GM18861 (cell line): ENCODE measurements at regions not wholly inside any gene's neighbourhood (a gene's known extent, or its start where the extent isn't known, plus 50 kb on each side); places are given as distances from the start of the nearest gene placed in this dataset.

Experiments used
- ATAC-seq: cut with Tn5 transposase; IDR thresholded peaks from one replicate; pipeline ENCODE4 v1.9.1; 2021; ENCODE audit not compliant: unreplicated experiment

- no peak for ATAC-seq
These were observed 359.4 kb upstream of the RIOK2 start for GRCh38 chr5:97542469-97542868.

GRCh38 chr5:97543166-97543565, 360.1 kb upstream of the RIOK2 start:
- no peak for ATAC-seq

GRCh38 chr5:97544240-97544639, 361.2 kb upstream of the RIOK2 start:
- no peak for ATAC-seq

GRCh38 chr5:97544678-97545077, 361.6 kb upstream of the RIOK2 start:
- no peak for ATAC-seq

GRCh38 chr5:97545446-97545845, 362.4 kb upstream of the RIOK2 start:
- ATAC-seq = no peak

GRCh38 chr5:97545886-97546535, 363.0 kb upstream of the RIOK2 start:
- no peak for ATAC-seq

GRCh38 chr5:97547430-97547829, 364.4 kb upstream of the RIOK2 start:
- no peak for ATAC-seq

DNA sequence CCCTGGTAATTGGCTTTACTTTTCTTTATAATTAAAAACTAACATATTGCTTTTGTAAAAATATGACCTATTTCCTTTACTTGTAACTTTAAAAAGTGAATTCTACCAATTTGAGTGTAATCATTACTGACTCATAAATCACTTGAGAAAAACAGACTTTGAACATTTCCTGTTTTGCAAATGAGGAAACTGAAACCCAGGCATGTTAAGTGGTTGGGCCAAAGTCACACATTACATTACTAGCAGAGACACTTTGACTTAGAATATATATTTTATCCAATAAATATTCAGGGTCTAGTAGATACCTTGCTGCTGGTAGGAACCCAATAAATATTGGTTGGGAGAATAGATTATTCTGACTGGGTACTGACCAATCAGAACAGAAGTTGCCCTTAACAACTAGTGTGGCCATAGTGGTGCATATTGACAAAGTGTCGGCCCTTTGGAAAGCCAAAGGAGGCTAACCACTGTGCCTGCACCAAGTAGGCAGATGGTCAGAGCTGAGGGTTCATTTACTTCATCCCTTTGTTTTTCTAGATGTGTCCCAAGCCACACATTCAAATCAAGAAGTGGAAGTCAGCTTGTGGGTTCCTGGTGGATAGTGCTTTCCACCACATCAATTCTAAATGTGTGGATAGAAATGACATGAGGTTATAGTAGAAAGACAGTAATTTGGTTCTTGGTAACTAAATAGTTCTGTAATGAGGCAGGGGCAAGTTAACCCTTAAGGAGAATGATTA, 365.1 kb upstream of the RIOK2 start:
- ATAC-seq = peak; percentile 81

DNA sequence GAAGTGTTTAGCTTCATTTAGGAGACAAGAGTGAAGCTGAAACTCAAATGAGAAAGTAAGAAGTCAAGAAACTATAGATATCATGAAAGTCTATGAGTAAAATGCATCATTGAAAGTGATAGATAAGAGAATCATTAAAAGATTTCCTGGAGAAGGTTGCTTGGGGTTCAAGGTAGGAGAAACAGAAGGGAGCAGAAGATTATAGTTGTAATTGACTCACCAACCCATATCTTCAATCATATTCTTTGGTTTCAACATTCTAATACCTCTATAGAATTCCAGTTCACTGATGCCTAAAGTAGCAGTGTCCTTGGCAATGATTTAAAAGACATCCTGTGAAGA, 365.7 kb upstream of the RIOK2 start:
- no peak for ATAC-seq

GRCh38 chr5:97549496-97549895, 366.4 kb upstream of the RIOK2 start:
- no peak for ATAC-seq

DNA sequence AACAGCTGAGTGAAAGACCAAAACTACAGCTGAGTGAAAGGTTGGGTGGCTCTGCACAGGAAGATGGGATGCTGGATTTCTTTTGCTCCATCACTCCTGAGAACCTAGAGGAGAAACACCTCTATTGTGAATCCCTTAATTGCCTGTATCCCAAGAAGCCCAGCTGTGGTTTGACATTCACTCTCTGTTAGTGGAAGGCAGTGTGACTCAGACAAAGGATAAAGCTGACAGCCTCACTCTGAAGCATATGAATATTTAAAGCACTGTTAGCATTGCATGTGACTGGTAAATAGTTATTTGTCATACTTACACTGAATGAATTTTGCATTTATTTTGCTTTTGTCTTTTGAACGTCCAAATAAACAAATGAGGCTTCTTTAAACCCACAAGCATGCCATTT, 367.1 kb upstream of the RIOK2 start:
- ATAC-seq = no peak

DNA sequence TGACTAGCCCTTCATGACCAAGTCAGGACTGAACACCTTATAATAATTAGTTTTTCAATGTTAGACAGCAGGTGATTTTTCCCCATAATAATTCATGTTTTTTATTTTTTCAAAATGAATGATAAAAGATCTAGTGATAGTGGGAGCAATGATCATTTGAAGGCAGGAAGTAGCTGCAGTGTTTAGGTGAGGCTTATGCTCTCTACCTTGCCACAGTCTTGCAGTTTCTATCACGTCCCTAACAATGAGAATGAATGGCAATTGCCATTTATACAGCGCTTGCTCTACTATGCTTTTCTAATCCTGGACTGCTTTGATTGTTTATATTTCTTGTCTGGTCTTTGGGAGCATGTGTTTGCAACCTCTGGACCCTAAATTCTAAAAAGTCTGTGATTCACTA, 367.8 kb upstream of the RIOK2 start:
- no peak for ATAC-seq

- ATAC-seq = no peak
These were observed 370.8 kb upstream of the RIOK2 start for GRCh38 chr5:97553604-97554452.

- no peak for ATAC-seq
These were observed 372.1 kb upstream of the RIOK2 start for GRCh38 chr5:97554977-97555643.

DNA sequence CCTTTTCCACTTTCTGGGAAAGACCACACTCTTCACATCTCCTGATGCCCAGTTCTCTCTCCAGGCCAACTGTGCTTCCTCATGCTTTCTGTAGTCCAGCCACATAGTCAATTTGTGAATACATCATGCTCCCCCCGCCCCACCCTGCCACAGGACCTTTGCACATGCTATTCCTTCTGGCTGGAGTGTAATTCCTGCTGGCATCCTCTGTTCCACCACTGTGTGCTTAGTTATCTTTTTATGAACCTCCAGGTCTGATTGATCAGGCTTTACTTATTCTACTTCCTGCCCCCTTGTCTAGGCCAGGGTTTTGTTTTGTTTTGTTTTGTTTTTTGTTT, 372.6 kb upstream of the RIOK2 start:
- no peak for ATAC-seq

- no peak for ATAC-seq
These were observed 377.0 kb upstream of the RIOK2 start for GRCh38 chr5:97559827-97560598.

DNA sequence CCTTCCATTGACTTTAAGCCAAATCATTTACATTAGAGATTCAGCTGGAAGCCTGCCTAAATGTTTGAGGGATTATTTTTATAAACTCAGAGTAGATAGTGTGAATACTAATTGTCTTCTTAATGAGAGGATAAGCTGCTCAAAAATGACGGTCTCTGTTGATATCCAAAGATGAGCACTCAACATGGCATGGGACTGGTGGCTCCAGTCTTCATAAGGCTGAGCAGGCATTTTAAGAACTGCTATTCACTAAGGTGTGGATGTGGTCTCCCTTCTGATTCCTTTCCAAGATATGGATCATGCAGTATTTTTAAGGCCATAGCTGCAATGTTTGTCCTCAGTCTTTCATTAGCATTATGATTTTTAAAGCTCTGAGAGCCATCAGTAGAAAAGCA, 377.5 kb upstream of the RIOK2 start:
- ATAC-seq = no peak

DNA sequence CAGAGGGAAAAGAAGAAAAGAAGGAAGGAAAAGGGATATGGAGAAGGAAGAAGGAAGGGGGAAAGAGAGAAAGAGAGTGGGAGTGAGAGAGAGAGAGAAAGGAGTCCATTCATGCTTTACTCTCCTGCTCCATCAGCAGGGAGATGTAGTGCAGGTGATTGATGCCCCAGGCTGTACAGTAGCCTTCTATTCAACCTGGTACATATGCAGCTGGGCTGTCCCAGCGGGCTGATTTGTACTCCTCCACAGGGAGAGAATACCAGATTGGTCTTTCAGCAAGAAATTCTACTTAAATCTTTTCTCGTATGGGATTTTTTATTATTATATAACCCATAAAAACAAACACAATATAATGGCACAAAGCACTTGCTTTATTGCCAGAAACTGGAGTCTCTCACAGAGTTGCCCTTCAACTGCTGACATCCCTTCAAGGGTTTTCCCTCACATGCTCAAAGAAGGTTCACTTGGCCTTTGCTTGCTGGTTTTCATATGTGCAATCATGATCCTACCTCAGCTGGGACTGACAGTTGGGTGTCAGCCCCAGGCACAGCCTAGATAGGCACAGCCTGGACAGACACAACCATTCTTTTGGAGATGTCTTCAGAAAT, 380.1 kb upstream of the RIOK2 start:
- no peak for ATAC-seq

DNA sequence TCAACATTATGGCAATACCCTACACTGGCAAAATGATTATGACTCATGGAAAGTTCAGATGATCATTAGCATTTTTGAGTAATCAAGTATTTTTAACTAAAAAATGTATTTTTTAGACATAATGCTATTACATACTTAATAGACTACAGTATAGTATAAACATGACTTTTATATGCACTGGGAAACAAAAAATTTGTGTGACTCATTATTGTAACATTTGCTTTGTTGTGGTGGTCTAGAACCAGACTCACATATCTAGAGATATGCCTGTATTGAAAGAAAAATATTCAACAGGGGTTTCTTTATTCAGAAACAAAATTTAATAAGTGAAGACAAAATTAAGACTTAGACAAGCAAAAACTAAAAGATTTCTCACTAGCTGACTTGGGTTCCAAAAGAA, 385.3 kb upstream of the RIOK2 start:
- ATAC-seq = no peak

DNA sequence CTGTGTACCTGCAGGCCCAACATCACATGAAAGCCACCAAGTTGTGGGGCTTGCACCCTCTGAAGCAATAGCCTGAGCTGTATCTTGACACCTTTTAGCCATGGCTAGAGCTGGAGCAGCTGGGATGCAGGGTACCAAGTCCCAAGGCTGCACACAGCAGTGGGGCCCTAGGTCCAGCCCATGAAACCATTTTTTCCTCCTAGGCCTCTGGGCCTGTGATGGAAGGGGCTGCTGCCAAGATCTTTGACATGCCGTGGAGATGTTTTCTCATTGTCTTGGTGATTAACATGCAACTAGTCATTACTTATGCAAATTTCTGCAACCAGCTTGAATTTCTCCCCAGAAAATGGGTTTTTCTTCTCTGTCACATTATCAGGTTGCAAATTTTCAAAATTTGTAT, 387.2 kb upstream of the RIOK2 start:
- ATAC-seq = no peak
